OCI-LY3 (cell line): ENCODE measurements at regions not wholly inside any gene's neighbourhood (a gene's known extent, or its start where the extent isn't known, plus 50 kb on each side); places are given as distances from the start of the nearest gene placed in this dataset.

Source experiments
- CTCF ChIP-seq: fragments of 200-600, 300-600 bp; sonication (generic); IDR thresholded peaks from 2 replicates; pipeline ENCODE4 v1.5.1; 2014; ENCODE audit warnings: antibody characterized with exemption, low read length, low read depth
- EZH2phosphoT487 ChIP-seq: fragments of 200-600 bp; shearing (Covaris generic); IDR thresholded peaks from 2 replicates; pipeline ENCODE4 v1.6.1; 2018; ENCODE audit warnings: antibody characterized with exemption, mixed run types, low read depth

- TF ChIP-seq CTCF = no peak
- TF ChIP-seq EZH2phosphoT487 = no peak
Measured at GRCh38 chr6:48919555-48919954, 543.5 kb downstream of the MMUT start.
